ENCODE measurements at regions not wholly inside any gene's neighbourhood (a gene's known extent, or its start where the extent isn't known, plus 50 kb on each side); places are given as distances from the start of the nearest gene placed in this dataset.

- DNase-seq, result no peak
These were observed 233.6 kb upstream of the TGFBR2 start for GRCh38 chr3:30372837-30373236.

DNA sequence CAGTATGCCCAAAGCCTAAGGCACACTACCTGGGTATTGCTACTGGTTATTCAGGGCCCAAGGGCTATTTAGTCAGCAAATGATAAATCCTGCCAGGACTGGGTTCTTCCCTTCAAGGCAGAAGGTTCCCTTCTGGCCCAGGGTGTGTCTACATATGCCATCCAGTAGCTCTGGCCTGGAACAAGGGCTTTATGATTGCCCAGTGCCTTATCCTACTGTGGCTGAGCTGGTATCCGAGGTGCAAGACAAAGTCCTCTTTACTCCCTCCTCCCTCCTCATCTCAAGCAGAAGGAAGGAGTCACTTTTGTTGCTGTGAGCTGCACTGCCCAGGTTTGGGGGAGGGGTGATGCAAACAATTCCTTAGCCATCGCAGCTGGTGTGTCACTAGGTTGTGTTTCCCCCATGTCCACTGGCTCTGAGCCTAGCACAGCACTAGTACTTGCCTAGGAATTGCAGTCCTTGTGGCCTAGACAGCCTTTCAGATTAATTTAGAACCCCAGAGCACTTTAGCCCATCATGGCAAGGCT is 221.8 kb upstream of the TGFBR2 start:
- no peak for DNase-seq

- DNase-seq, result peak; percentile 82
These were observed 213.3 kb upstream of the TGFBR2 start for GRCh38 chr3:30393079-30393478.

DNA sequence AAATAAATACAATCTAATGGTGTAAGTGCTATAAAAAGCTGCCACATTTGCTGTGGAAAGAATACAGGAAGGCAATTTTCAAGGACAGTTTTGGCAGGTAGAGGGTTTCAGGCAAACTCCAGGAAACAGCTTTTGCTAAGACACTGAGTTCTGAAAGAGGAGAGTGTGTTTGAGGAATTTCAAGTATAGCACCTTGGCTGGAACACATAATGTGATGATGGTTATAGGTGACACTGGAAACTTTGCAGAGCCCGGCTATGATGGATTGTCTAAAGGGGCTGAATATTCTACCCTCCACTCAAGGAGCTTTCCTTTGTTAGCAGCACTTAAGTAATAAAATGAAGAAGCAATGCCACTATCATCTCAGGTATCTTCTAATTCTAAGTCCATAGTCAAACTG is 209.4 kb upstream of the TGFBR2 start:
- DNase-seq, result no peak

DNA sequence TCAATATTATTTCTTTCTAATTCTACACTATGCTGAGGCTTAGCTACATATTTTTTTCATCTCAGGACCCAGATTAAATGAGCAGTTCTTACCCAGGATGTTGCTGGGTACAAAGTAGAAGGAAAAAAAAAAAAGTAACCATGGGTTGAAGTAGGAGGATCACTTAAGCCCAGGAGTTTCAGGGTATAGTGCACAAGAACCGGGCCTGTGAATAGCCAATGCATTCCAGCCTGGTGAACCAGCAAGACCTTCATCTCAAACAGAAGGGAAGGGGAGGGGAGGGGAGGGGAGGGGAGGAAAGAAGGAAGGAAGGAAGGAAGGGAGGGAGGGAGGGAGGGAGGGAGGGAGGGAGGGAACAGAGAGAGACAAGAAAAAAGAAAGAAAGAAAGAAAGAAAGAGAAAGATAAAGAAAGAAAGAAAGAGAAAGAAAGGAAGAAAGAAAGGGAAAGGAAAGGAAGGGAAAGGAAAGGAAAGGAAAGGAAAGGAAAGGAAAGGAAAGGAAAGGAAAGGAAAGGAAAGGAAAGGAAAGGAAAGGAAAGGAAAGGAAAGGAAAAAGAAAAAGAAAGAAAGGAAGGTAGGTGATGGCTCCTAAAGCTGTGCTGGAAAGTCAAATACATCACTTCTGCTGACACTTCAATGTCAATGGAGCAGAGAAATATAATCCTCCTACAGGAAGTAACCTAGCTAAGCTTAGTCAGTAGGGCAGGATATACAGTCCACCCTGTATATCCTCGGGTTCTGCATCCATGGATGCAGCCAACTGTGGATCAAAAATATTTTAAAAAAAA is 206.8 kb upstream of the TGFBR2 start:
- no peak for DNase-seq

DNA sequence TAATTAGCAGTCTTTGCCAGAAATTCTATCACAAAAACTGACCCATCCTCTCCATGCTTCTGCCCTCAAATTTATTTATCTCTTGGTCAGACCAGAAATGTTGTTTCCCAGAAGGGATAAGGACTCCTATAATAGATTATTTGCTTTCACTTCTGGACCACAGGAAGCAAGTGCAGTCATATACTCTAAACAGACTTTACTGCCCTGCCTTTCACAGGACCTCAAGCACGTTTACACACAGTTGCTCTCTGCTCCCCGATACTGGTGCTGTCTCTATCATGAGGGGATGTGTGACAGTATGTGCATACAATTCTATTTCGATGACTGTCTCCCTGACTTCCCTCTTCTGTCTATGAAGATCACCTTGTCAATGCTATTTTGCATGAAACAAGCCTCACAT is 205.5 kb upstream of the TGFBR2 start:
- no peak for DNase-seq

DNA sequence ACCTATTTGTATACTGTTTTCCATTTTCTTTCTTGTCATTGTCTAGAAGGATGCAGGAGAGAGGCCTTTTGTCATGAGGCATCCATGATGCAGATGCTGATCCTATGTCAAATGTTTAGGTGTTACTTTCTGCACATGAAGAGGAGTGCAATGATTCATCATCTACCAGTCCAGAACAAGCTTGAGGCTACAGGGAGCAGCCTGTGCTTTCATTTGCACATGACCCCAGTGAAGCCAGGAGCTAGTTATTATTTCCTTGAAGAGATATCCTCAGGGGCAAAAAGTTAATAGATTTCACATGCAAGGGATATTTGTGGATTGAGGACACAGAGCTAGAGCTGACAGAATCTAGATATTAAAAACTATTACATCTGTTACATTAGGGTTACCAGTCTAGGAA is 204.4 kb upstream of the TGFBR2 start:
- DNase-seq, result no peak

DNA sequence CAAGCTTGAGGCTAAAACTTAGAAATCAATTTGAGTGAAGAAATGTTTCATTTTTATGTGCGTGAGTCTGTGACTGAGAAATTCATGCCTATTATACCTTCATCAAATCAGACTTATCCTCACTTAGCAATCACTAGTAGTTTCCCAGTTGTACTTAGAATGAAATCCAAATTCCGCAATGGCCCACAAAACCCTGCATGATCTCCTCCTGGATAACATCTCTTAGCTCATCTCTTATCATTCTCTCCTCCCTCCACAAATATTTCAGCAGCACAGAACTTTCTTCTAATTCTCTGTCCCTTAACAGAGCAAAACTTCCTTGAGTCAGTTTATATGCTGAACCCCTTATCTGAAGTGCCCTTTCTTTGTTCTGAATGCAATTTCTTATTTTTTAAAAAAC is 198.8 kb upstream of the TGFBR2 start:
- no peak for DNase-seq

DNA sequence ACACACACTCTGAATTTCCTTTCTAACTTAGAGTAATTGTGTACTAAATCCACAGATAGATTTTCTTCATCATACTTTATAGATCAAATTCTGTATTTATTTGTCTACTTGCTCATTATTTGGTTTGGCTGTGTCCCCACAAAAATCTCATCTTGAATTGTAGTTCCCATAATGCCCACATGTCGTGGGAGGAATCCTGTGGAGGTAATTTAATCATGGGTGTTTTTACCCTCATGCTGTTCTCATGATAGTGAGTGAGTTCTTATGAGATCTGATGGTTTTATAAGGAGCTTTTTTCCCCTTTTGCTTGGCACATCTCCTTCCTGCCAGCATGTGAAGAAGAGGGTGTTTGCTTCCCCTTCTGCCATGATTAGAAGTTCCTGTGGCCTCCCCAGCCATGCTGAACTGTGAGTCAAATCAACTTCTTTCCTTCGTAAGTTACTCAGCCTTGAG is 198.3 kb upstream of the TGFBR2 start:
- no peak for DNase-seq

DNA sequence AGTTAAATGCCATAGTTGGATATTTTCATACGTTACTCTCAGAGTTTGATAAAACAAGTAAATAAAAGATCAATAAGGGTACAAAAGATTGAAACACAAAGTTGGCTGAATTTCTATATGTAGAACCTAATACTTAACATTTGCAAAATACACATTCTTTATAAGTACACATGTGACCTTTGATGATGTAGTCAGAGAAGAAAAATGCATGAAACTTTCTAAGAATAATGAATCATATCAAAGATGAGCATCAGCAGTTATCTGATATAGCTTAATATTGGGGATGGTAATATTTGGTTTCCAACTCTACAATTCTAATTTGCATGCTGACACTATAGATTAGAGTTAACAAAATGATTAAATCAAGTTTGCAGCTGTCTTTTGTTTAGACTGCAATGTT is 188.0 kb upstream of the TGFBR2 start:
- no peak for DNase-seq

GRCh38 chr3:30421266-30421665 is 185.1 kb upstream of the TGFBR2 start:
- DNase-seq, result no peak

DNA sequence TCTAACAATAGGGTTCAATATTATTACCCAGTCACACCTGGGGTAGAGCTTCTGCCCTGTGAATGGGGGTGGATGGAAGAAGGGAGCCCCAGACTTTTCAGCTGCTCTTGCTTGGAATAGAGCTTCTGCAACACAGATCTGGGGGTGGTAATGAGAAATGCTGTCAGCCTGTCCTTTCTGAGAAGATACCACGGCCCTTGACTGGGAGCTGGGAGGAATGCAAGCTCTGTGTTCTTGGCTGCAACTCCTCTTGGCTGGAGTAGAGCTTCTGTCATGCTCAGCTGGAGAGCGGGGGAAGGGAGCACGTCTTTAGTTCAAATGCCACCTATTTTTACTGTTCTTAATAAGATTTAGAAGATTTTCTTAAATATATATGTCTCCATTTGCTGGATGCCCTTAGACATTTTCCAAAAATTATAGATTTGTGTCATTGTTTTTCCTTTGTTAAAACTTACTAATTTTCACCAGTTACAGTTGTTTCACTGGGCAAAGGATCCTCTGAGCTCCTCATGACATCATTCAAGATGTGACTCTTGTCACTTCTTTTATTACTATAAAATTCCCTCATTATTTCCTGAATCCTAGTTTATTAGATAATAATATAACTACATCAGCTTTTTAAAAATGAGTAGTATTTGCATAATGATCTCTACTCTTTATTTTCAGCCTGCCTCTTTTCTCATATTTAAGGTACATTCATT is 180.0 kb upstream of the TGFBR2 start:
- no peak for DNase-seq

- no peak for DNase-seq
These were observed 178.2 kb upstream of the TGFBR2 start for GRCh38 chr3:30428251-30428650.

GRCh38 chr3:30435861-30436331 is 170.5 kb upstream of the TGFBR2 start:
- no peak for DNase-seq

GRCh38 chr3:30437171-30437601 is 169.2 kb upstream of the TGFBR2 start:
- no peak for DNase-seq

DNA sequence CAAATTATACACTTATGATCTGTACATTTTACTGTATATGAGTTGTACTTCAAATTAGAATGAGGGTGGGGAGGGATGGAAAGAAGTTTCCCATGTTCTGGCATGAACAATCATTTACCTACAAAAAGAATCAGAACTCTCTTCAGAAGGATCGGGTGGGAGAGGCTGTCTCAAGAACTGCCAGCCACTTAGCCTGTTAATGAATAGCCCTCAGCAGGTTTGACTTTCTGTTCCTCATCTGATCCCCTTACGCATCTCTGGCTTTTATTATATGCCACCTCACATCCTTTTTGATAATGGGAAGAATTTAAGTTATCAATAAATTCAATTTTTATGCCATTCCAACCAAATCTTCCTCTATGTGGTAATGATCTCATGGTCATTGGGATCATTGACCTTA is 168.3 kb upstream of the TGFBR2 start:
- no peak for DNase-seq

GRCh38 chr3:30439451-30440053 is 166.8 kb upstream of the TGFBR2 start:
- DNase-seq, result no peak

- no peak for DNase-seq
These were observed 166.2 kb upstream of the TGFBR2 start for GRCh38 chr3:30440147-30440604.

GRCh38 chr3:30440880-30441279 is 165.5 kb upstream of the TGFBR2 start:
- no peak for DNase-seq

GRCh38 chr3:30443756-30444673 is 162.4 kb upstream of the TGFBR2 start:
- no peak for DNase-seq

- DNase-seq, result no peak
These were observed 157.7 kb upstream of the TGFBR2 start for GRCh38 chr3:30448450-30449289.

- DNase-seq, result no peak
These were observed 157.1 kb upstream of the TGFBR2 start for GRCh38 chr3:30449290-30449632.
